PC-9 (cell line): ENCODE measurements at regions not wholly inside any gene's neighbourhood (a gene's known extent, or its start where the extent isn't known, plus 50 kb on each side); places are given as distances from the start of the nearest gene placed in this dataset.

Experiments
- EZH2 ChIP-seq: fragments of 200-600 bp; sonication (generic); IDR thresholded peaks from 2 replicates; pipeline ENCODE4 v1.8.0; 2017; ENCODE audit warnings: antibody characterized with exemption, low read depth
- TF ChIP-seq, protein P1 (sequence below): fragments of 200-600 bp; sonication (generic); conservative IDR thresholded peaks from 2 replicates; pipeline ENCODE4 v1.6.1; 2017; ENCODE audit warnings: mixed run types, antibody characterized with exemption, mild to moderate bottlenecking, moderate library complexity

DNA sequence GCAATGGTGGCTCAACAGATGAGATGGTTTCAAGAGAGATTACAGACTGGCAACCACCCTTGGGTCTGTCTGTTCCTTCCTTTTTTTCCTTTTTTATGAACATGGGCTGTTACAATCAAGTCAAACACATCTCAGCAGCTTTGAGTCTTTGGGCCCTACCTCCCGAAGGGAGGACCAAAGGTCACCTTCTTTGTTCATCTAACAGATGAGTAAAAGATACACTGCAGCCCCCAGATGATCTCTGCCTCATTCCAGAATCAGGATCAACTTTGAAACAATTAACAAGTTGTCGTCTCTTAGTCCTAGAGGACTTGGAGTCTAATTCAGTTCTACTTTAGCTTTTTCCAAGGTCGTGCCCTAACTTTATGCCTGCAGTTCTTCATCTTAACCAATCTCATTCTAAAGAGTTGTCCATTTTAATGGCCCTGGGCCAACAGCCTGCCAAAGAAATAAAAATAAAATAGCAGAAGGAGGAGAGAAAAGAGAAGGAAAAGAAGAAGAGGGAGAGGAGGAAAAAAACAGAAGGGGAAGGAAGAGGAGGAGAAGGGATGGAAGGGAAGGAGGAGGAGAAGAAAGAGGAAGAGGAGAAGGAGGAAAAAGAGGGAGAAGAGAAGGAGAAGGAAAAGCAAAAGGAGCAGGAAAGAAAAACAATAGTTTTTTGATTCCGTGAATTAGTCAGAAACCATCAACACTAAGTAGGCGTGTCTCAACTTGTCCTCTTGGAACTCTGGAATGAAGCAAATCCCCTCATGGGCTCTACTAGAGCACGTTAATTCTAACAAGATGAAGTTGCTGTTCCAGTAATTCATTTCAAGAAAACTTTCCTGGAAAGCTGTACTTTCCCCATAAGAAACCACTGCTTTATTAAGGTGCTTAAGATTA lies 281.2 kb downstream of the FOXO1 start:
- TF ChIP-seq, protein P1, sequence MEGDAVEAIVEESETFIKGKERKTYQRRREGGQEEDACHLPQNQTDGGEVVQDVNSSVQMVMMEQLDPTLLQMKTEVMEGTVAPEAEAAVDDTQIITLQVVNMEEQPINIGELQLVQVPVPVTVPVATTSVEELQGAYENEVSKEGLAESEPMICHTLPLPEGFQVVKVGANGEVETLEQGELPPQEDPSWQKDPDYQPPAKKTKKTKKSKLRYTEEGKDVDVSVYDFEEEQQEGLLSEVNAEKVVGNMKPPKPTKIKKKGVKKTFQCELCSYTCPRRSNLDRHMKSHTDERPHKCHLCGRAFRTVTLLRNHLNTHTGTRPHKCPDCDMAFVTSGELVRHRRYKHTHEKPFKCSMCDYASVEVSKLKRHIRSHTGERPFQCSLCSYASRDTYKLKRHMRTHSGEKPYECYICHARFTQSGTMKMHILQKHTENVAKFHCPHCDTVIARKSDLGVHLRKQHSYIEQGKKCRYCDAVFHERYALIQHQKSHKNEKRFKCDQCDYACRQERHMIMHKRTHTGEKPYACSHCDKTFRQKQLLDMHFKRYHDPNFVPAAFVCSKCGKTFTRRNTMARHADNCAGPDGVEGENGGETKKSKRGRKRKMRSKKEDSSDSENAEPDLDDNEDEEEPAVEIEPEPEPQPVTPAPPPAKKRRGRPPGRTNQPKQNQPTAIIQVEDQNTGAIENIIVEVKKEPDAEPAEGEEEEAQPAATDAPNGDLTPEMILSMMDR, result no peak
- TF ChIP-seq EZH2, result no peak
